ENCODE measurements at regions not wholly inside any gene's neighbourhood (a gene's known extent, or its start where the extent isn't known, plus 50 kb on each side); places are given as distances from the start of the nearest gene placed in this dataset.

DNA sequence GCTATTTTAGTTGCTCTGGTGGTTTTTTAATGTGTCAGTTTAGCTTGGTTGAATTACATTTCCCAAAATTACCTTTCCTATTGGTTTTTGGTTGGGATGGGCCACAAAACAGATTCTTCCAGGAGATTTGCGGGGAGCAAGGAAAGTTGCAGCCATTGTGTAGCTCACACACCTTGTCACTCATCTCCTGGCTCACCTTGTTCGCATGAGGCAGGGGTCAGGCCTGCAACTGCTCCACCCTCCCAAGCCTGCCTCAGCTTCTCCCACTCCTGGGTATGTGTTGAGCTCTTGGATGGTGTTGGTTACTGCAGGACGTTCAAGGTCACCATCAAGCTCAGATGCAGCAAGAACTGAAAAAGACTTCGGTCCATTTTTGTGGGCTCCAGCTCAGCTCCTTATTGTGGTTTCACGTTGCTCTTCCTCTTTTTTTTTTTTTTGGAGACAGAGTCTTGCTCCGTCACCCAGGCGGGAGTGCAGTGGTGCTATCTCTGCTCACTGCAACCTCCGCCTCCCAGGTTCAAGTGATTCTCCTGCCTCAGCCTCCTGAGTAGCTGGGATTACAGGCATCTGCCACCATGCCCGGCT lies 95.6 kb upstream of the METTL14 start:
- TF ChIP-seq CTCF (IDR thresholded peaks at IDR 0.05) (no peak), POLR2A (IDR thresholded peaks at IDR 0.05) (no peak), EP300 (IDR thresholded peaks at IDR 0.05) (no peak)
